ENCODE measurements at regions not wholly inside any gene's neighbourhood (a gene's known extent, or its start where the extent isn't known, plus 50 kb on each side); places are given as distances from the start of the nearest gene placed in this dataset.
"Not testable (repeated sequence)": the region's sequence is repeated elsewhere in the genome, so short reads cannot be mapped to it uniquely, and the experiment has no call there.

- intact Hi-C loops (cut with DNase I) = no loop called here
- no peak for DNase-seq
Measured at GRCh38 chr2:173680574-173680973, 284.6 kb downstream of the SP3 start.

- DNase-seq = no peak
- intact Hi-C loops (cut with DNase I) = no loop called here
Measured at GRCh38 chr2:173681881-173682650, 283.1 kb downstream of the SP3 start.

- intact Hi-C loops (cut with DNase I) = no loop called here
- DNase-seq = peak in 21 of 42 donors; percentile 4 to 74 (median 28)
Measured at GRCh38 chr2:173684896-173685459, 280.2 kb downstream of the SP3 start.

GRCh38 chr2:173690349-173690748, 274.8 kb downstream of the SP3 start:
- no peak for DNase-seq
- intact Hi-C loops (cut with DNase I) = no loop called here

- no peak for DNase-seq
Measured at GRCh38 chr2:173692068-173692467, 273.1 kb downstream of the SP3 start.

GRCh38 chr2:173693044-173693589, 272.1 kb downstream of the SP3 start:
- DNase-seq = no peak
- intact Hi-C loops (cut with DNase I) = no loop called here

More at GRCh38 chr2:173692068-173692467, 273.1 kb downstream of the SP3 start:
- intact Hi-C loops (cut with DNase I) = no loop called here

- no peak for DNase-seq
- intact Hi-C loops (cut with DNase I) = no loop called here
Measured at GRCh38 chr2:173696274-173696673, 268.9 kb downstream of the SP3 start.

- intact Hi-C loops (cut with DNase I) = no loop called here
Measured at GRCh38 chr2:173697929-173698328, 267.2 kb downstream of the SP3 start.

GRCh38 chr2:173705656-173706055, 259.5 kb downstream of the SP3 start:
- intact Hi-C loops (cut with DNase I) = no loop called here
- no peak for DNase-seq

More at GRCh38 chr2:173697929-173698328, 267.2 kb downstream of the SP3 start:
- DNase-seq = no peak

GRCh38 chr2:173706936-173707335, 258.2 kb downstream of the SP3 start:
- intact Hi-C loops (cut with DNase I) = no loop called here
- DNase-seq = no peak

- intact Hi-C loops (cut with DNase I) = no loop called here
- no peak for DNase-seq
Measured at GRCh38 chr2:173708806-173709205, 256.4 kb downstream of the SP3 start.

GRCh38 chr2:173711816-173712215, 253.4 kb downstream of the SP3 start:
- intact Hi-C loops (cut with DNase I) = no loop called here
- no peak for DNase-seq

- intact Hi-C loops (cut with DNase I) = no loop called here
- DNase-seq = no peak
Measured at GRCh38 chr2:173713904-173714555, 251.1 kb downstream of the SP3 start.

GRCh38 chr2:173715441-173715840, 249.7 kb downstream of the SP3 start:
- intact Hi-C loops (cut with DNase I) = no loop called here
- DNase-seq = no peak

- intact Hi-C loops (cut with DNase I) = no loop called here
- DNase-seq = no peak
Measured at GRCh38 chr2:173716458-173717052, 248.6 kb downstream of the SP3 start.

- DNase-seq = no peak
- intact Hi-C loops (cut with DNase I) = no loop called here
Measured at GRCh38 chr2:173719471-173719870, 245.7 kb downstream of the SP3 start.

GRCh38 chr2:173720306-173720705, 244.9 kb downstream of the SP3 start:
- no peak for DNase-seq
- intact Hi-C loops (cut with DNase I) = no loop called here

- intact Hi-C loops (cut with DNase I) = no loop called here
- DNase-seq = no peak
Measured at GRCh38 chr2:173734797-173735196, 230.4 kb downstream of the SP3 start.

GRCh38 chr2:173737954-173738575, 227.1 kb downstream of the SP3 start:
- intact Hi-C loops (cut with DNase I); DNase-seq: not testable (repeated sequence)
